OCI-LY1 (cell line): ENCODE measurements at regions not wholly inside any gene's neighbourhood (a gene's known extent, or its start where the extent isn't known, plus 50 kb on each side); places are given as distances from the start of the nearest gene placed in this dataset.

Source experiments
- CTCF ChIP-seq: fragments of 200-600 bp; sonication (generic), shearing (Covaris generic); IDR thresholded peaks from 2 replicates; pipeline ENCODE4 v1.5.1; 2017; ENCODE audit warnings: mild to moderate bottlenecking, antibody characterized with exemption, low read length, moderate library complexity, mixed read lengths
- EZH2 ChIP-seq: fragments of 200-600 bp; sonication (generic), shearing (Covaris generic); IDR thresholded peaks from 2 replicates; pipeline ENCODE4 v1.8.0; 2017; ENCODE audit warnings: borderline replicate concordance, mixed run types, mild to moderate bottlenecking, antibody characterized with exemption, low read length, moderate library complexity, mixed read lengths

DNA sequence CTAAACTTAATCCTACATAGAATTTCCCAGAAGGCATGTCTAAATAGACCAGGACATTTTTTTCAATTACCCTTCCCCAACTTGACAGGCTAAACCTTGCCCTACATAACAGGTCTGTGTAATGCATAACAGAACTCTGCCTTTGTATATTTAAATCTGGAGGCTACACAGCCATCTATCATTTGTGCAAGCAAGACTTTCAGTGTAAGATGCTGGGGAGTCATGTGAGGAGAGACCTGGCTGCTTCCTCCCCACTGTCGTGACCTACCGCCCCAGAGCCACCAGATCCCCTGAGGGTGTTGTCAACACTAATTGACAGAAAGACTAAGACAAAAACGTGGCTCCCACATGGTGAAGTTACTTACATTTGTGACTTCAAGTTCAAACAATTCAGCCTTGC, 342.2 kb downstream of the PPARGC1A start:
- TF ChIP-seq EZH2 (no peak), CTCF (no peak)
